ENCODE measurements at regions not wholly inside any gene's neighbourhood (a gene's known extent, or its start where the extent isn't known, plus 50 kb on each side); places are given as distances from the start of the nearest gene placed in this dataset.

DNA sequence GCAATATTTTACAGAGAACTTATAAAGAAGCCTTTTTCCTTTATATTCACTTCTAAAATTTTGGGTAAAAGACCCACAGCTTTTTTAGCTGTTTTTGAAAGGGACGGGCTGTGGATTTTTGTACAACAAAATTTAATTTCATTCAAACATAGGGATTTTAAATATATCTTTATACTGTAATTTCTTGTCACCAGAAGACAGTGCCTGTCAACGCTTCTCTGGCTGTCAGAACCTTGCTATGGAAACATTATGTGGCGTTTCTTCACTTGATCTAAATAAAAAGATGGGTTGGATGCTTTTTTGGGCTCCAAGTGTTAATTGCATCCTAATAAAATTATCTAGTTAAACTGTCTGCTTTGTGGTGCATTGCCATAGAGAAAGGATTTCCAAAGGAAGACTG lies 635.6 kb upstream of the ALCAM start:
- ATAC-seq (no peak), DNase-seq (no peak)
- no peaks in the 10 kb centered on the region for H3K36me3 Mint-ChIP-seq (ENCODE audit: low read depth)
- H3K27ac Mint-ChIP-seq: no peak overlapping the region
- intact Hi-C loops (cut with DNase I, micrococcal nuclease): no loop called here
- CTCF ChIA-PET: interaction anchor here (0.7 kb wide), 1 partner anchor 1265 kb away, joined by 4 read pairs; no protein-coding TSS in a partner anchor
- no peak overlapping the region for H3K4me3 Mint-ChIP-seq
- H3K27me3 Mint-ChIP-seq: no peaks in the 10 kb centered on the region
- H3K9me3 Mint-ChIP-seq (ENCODE audit: low read depth): no peaks in the 10 kb centered on the region
- no peaks in the 10 kb centered on the region for H3K4me1 Mint-ChIP-seq
- POLR2A ChIA-PET: no interaction called here

DNA sequence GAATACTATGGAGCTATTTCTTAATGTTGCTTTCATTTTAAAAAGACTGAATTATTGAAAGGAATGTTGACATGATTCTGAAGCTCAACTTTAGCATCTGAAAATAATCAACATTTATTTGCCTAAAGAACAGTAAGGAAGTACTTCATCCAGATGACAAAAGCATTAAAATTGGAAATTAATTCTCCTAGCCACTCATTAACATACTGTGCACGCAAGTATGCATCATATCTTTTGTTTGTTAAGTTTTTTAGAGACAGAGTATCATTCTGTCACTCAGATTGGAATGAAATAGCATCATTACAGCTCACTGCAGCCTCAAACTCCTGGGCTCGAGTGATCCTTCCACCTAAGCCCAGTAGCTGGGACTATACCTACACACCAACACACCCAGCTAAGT lies 632.1 kb upstream of the ALCAM start:
- no peaks in the 10 kb centered on the region for H3K36me3 Mint-ChIP-seq (ENCODE audit: low read depth)
- ATAC-seq: no peak
- H3K9me3 Mint-ChIP-seq (ENCODE audit: low read depth): no peaks in the 10 kb centered on the region
- H3K27ac Mint-ChIP-seq: no peak overlapping the region
- ChIA-PET POLR2A (no interaction called here), CTCF (interaction anchor here (1.0 kb wide), 1 partner anchor 9 kb away, joined by 3 read pairs; no protein-coding TSS in a partner anchor)
- intact Hi-C loops (cut with DNase I, micrococcal nuclease): no loop called here
- no peaks in the 10 kb centered on the region for H3K4me1 Mint-ChIP-seq
- DNase-seq: no peak
- H3K4me3 Mint-ChIP-seq: no peak overlapping the region
- H3K27me3 Mint-ChIP-seq: no peaks in the 10 kb centered on the region

DNA sequence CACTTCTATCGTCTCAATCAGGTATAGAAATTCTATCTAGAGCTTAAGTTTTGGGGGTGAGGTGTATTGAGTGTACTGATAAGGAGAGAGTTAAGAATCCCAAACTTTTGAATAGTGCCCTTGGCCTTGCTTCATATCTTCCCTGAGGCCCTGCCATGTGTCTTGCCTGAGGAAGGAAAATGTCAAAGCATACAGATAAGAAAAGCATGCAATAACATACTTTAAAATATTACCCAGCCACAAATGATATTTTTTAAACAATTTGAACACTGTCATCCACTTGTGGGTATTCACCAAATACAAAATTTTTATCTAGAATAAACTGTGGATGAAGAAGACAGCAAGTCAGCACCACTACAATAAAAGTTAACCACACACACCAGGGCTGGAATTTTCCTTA lies 631.0 kb upstream of the ALCAM start:
- Mint-ChIP-seq H3K36me3 (ENCODE audit: low read depth) (no peaks in the 10 kb centered on the region), H3K27ac (no peak overlapping the region), H3K4me1 (no peaks in the 10 kb centered on the region), H3K27me3 (no peaks in the 10 kb centered on the region), H3K4me3 (no peak overlapping the region), H3K9me3 (ENCODE audit: low read depth) (no peaks in the 10 kb centered on the region)
- ChIA-PET CTCF (no interaction called here), POLR2A (no interaction called here)
- DNase-seq: no peak
- no peak for ATAC-seq
- intact Hi-C loops (cut with DNase I, micrococcal nuclease): no loop called here

DNA sequence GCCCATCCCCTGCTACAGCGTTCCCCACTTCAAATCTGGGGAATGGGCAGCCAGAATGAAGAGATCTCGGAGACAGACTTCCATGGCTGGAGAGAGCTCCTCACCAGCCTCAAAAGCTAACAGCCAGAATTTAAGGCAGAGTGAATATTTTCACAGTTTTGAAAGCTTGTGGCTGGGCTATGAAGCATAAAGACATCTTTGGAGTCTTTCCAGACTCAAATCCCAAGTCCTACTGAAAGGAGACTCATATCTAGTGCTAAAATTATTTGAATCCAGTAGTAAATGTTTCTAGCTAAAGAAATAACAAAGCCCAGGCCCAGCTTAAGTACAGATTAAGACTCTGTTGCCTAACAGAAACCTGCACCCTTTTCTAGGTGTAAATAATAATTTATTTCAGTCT lies 628.4 kb upstream of the ALCAM start:
- Mint-ChIP-seq H3K9me3 (ENCODE audit: low read depth) (no peaks in the 10 kb centered on the region), H3K4me1 (no peaks in the 10 kb centered on the region), H3K4me3 (no peak overlapping the region), H3K27me3 (no peaks in the 10 kb centered on the region), H3K27ac (no peak overlapping the region), H3K36me3 (ENCODE audit: low read depth) (no peaks in the 10 kb centered on the region)
- ChIA-PET POLR2A (no interaction called here), CTCF (no interaction called here)
- ATAC-seq (no peak), DNase-seq (no peak)
- intact Hi-C loops (cut with DNase I, micrococcal nuclease): no loop called here

DNA sequence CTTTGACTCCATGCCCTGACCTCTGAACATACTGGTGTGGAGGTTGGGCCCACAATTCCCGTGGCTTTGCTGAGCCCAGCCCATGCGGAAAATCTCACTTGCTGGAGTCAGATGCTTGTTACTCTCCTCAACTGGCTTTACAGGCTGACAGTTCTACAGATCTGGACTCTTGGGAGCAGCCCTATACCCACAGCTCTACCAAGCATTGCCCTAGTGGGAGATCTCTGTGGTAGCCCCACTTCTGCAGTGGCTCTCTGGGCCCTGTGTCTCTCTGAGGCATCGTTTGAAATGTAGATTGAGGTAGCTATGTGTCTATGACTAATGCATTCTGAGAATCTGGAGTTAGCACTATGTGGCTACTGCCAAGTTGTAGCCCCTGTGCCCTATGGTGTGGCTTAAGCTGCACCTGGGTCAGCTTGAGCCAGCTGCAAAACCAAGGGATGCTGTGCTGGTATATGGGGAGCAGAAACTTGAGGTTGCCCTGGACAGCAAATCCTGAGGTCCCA lies 625.8 kb upstream of the ALCAM start:
- CTCF ChIA-PET: no interaction called here
- no peak for DNase-seq
- H3K4me1 Mint-ChIP-seq: no peaks in the 10 kb centered on the region
- POLR2A ChIA-PET: no interaction called here
- no peaks in the 10 kb centered on the region for H3K27me3 Mint-ChIP-seq
- no peak for ATAC-seq
- H3K27ac Mint-ChIP-seq: no peak overlapping the region
- intact Hi-C loops (cut with DNase I, micrococcal nuclease): no loop called here
- no peaks in the 10 kb centered on the region for H3K36me3 Mint-ChIP-seq (ENCODE audit: low read depth)
- H3K4me3 Mint-ChIP-seq: no peak overlapping the region
- no peaks in the 10 kb centered on the region for H3K9me3 Mint-ChIP-seq (ENCODE audit: low read depth)

DNA sequence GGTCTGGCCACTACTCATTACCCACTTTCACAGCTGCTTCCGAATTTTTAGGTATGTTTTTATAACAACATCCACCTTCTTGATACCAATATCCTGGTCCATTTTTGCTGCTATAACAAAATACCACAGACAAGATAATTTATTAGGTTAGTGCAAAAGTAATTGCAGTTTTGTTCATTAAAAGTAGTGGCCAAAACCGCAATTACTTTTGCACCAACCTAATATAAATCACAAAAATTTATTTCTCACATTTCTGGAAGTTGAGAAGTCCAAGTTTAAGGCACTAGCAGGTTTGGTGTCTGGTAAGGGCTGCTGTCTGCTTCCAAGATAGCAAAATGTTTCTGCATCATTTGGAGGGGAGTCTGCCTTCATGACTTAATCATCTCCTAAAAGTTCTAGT lies 624.7 kb upstream of the ALCAM start:
- H3K27ac Mint-ChIP-seq: no peak overlapping the region
- no peaks in the 10 kb centered on the region for H3K4me1 Mint-ChIP-seq
- H3K27me3 Mint-ChIP-seq: no peaks in the 10 kb centered on the region
- H3K9me3 Mint-ChIP-seq (ENCODE audit: low read depth): no peaks in the 10 kb centered on the region
- ChIA-PET POLR2A (no interaction called here), CTCF (no interaction called here)
- intact Hi-C loops (cut with DNase I, micrococcal nuclease): no loop called here
- no peak for ATAC-seq
- H3K36me3 Mint-ChIP-seq (ENCODE audit: low read depth): no peaks in the 10 kb centered on the region
- no peak overlapping the region for H3K4me3 Mint-ChIP-seq
- no peak for DNase-seq

DNA sequence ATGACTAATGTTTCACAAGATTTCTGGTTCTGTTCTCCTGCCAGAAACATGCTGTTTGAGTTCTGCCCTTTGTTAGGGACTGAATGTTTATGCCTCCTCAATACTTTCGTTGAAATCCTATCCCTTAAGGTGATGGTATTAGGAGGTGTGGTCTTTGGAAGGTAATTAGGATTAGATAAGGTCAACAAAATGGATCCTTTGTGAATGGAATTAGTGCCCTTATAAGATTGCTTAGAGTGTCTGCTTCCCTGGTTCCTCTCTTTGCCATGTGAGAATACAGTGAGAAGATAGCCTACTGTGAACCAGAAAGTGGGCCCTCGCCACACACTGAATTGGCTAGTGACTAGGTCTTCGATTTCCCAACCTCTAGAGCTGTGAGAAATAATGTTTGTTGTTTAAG lies 621.4 kb upstream of the ALCAM start:
- CTCF ChIA-PET: interaction anchor here (0.7 kb wide), 1 partner anchor 366 kb away, joined by 3 read pairs; no protein-coding TSS in a partner anchor
- H3K4me3 Mint-ChIP-seq: no peak overlapping the region
- DNase-seq (no peak), ATAC-seq (no peak)
- H3K27me3 Mint-ChIP-seq: no peaks in the 10 kb centered on the region
- H3K4me1 Mint-ChIP-seq: no peaks in the 10 kb centered on the region
- no peaks in the 10 kb centered on the region for H3K36me3 Mint-ChIP-seq (ENCODE audit: low read depth)
- POLR2A ChIA-PET: no interaction called here
- no peaks in the 10 kb centered on the region for H3K9me3 Mint-ChIP-seq (ENCODE audit: low read depth)
- intact Hi-C loops (cut with DNase I, micrococcal nuclease): no loop called here
- no peak overlapping the region for H3K27ac Mint-ChIP-seq

DNA sequence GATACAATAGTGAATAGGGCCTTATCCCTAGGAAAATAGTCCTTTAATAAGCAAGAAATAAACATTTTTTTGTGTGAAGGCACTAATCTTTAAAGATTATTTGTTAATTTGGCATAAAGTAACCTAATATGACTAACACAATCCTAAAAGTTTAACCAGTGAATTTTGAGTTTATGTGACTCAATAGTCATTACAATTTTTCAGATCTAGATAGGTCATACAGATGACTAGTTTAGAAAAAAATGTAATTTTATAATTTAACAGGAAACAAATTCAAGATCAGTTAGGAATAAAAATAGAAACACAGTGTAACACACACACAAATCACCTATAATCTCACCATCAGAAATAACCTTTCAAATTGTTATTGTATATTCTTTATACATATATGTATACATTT lies 620.7 kb upstream of the ALCAM start:
- no peaks in the 10 kb centered on the region for H3K27me3 Mint-ChIP-seq
- no peaks in the 10 kb centered on the region for H3K9me3 Mint-ChIP-seq (ENCODE audit: low read depth)
- DNase-seq (no peak), ATAC-seq (no peak)
- H3K4me3 Mint-ChIP-seq: no peak overlapping the region
- no peaks in the 10 kb centered on the region for H3K36me3 Mint-ChIP-seq (ENCODE audit: low read depth)
- intact Hi-C loops (cut with DNase I, micrococcal nuclease): no loop called here
- POLR2A ChIA-PET: no interaction called here
- H3K4me1 Mint-ChIP-seq: no peaks in the 10 kb centered on the region
- H3K27ac Mint-ChIP-seq: no peak overlapping the region
- CTCF ChIA-PET: no interaction called here

DNA sequence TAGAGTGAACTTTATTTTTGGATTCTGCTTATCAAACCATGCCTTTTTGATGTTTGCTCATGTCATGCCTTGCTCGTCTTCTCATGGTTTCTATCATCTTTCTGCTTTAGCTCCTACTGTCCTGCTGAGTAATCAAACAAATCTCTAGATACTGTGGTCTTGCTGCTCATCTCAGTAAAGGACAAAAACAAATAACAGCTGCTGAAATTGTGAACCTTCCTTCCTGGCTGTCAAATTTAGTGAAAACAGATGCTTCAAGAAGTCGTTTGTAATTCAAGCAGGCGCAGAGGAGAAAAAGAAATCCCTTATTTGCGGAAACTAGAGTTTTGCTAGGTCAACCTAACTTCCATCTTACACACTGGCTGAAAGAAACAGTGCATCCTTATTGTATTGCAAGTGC lies 616.1 kb upstream of the ALCAM start:
- intact Hi-C loops (cut with DNase I, micrococcal nuclease): no loop called here
- ATAC-seq (no peak), DNase-seq (no peak)
- CTCF ChIA-PET: no interaction called here
- no peaks in the 10 kb centered on the region for H3K27me3 Mint-ChIP-seq
- H3K36me3 Mint-ChIP-seq (ENCODE audit: low read depth): no peaks in the 10 kb centered on the region
- peaks cover 2% of the 10 kb centered on the region for H3K9me3 Mint-ChIP-seq (ENCODE audit: low read depth)
- POLR2A ChIA-PET: no interaction called here
- no peak overlapping the region for H3K4me3 Mint-ChIP-seq
- no peak overlapping the region for H3K27ac Mint-ChIP-seq
- no peaks in the 10 kb centered on the region for H3K4me1 Mint-ChIP-seq

DNA sequence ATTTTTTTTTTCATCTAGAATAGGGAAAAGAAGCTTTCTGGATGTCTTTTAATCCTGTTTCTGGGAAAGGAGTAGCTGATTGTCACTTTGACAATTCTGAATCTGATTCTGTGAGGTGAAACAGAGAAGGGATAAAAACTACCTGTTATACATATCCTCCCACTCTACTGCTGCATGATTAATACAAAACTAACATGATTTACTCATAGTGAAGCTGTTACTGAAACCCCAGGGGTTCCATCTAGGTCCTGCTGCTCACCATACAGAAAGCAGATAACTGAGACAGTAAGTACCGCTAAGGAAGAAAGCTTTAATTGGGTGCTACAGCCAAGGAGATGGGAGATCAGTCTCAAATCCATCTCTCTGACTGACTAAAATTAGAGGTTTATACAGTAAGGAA lies 610.9 kb upstream of the ALCAM start:
- peaks cover 6% of the 10 kb centered on the region for H3K9me3 Mint-ChIP-seq (ENCODE audit: low read depth)
- ATAC-seq: no peak
- intact Hi-C loops (cut with DNase I, micrococcal nuclease): no loop called here

DNA sequence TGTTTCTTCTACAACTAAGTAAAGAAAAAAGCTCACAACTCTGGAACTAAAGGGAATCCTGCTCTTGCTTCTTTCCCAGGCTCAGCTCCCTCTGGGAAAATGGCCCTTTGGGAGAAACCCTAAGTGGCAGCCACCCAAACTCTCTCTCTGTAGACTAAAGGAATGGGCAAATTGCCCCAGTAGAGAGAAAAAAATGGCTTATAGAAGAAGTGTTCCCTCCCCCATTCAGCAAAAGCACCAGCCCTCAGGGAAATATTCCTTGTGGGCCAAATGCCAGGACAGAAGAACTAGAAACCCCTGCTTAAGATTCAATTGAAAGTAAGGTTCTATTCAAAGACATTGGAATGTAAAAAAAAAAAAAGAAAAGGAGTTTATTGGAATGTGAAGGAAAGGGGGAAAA lies 603.7 kb upstream of the ALCAM start:
- ChIA-PET CTCF (interaction anchor here (0.7 kb wide), 1 partner anchor 128 kb away, joined by 3 read pairs; no protein-coding TSS in a partner anchor), POLR2A (no interaction called here)
- DNase-seq (no peak), ATAC-seq (no peak)
- no peaks in the 10 kb centered on the region for H3K27me3 Mint-ChIP-seq
- intact Hi-C loops (cut with DNase I, micrococcal nuclease): no loop called here
- no peak overlapping the region for H3K4me3 Mint-ChIP-seq
- no peaks in the 10 kb centered on the region for H3K4me1 Mint-ChIP-seq
- H3K27ac Mint-ChIP-seq: no peak overlapping the region
- H3K9me3 Mint-ChIP-seq (ENCODE audit: low read depth): no peaks in the 10 kb centered on the region
- H3K36me3 Mint-ChIP-seq (ENCODE audit: low read depth): no peaks in the 10 kb centered on the region

More for the DNA sequence above, 610.9 kb upstream of the ALCAM start:
- Mint-ChIP-seq H3K27me3 (no peaks in the 10 kb centered on the region), H3K27ac (no peak overlapping the region), H3K4me3 (no peak overlapping the region), H3K4me1 (no peaks in the 10 kb centered on the region), H3K36me3 (ENCODE audit: low read depth) (no peaks in the 10 kb centered on the region)
- POLR2A ChIA-PET: no interaction called here
- no peak for DNase-seq
- CTCF ChIA-PET: no interaction called here

DNA sequence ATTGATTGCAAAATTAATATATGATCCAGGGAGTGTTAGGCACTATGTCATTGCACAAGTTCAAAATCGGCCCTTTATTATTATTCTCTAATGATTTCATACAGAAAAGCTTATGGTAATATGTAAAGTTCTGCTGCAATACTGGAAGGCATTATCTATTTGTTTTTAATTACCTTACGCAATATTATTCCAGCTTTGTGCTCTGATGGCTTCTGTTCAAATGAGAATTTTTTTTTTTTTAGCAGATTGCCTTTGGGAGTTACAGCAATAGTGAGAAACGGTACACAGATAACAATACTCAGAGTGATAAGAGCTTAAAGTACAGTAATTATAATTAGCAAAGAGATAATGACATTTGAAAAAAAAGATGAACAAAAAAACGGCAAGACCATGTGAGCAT lies 602.2 kb upstream of the ALCAM start:
- Mint-ChIP-seq H3K27me3 (no peaks in the 10 kb centered on the region), H3K36me3 (ENCODE audit: low read depth) (no peaks in the 10 kb centered on the region), H3K4me1 (no peaks in the 10 kb centered on the region), H3K27ac (no peak overlapping the region), H3K9me3 (ENCODE audit: low read depth) (no peaks in the 10 kb centered on the region), H3K4me3 (no peak overlapping the region)
- DNase-seq (no peak), ATAC-seq (no peak)
- CTCF ChIA-PET: interaction anchor here (0.9 kb wide), 1 partner anchor 8 kb away, joined by 4 read pairs; no protein-coding TSS in a partner anchor
- intact Hi-C loops (cut with DNase I, micrococcal nuclease): no loop called here
- POLR2A ChIA-PET: no interaction called here

DNA sequence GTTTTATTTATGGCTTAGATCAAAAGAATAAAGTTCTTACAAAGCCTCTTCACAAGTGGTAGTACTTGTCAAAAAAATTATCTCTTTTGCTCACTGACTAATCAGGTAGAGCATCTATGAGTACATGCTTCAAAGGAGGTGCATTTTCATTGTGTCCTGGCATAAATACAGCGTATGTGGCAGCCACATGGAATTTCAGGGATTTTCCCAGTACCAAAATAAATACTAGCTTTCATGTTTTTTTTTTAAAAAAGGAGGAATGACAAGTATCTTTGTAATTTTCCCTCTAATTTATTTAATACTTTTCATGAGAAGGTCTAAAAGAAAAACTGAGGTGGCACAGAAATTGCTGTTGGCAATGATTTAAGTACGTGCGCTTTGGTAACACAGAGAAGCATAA lies 597.8 kb upstream of the ALCAM start:
- POLR2A ChIA-PET: interaction anchor here (0.6 kb wide), 1 partner anchor 354 kb away, joined by 4 read pairs; no protein-coding TSS in a partner anchor
- ATAC-seq (no peak), DNase-seq (no peak)
- H3K9me3 Mint-ChIP-seq (ENCODE audit: low read depth): no peaks in the 10 kb centered on the region
- H3K36me3 Mint-ChIP-seq (ENCODE audit: low read depth): no peaks in the 10 kb centered on the region
- no peak overlapping the region for H3K4me3 Mint-ChIP-seq
- H3K4me1 Mint-ChIP-seq: no peaks in the 10 kb centered on the region
- H3K27ac Mint-ChIP-seq: no peak overlapping the region
- no peaks in the 10 kb centered on the region for H3K27me3 Mint-ChIP-seq
- intact Hi-C loops (cut with DNase I, micrococcal nuclease): no loop called here
- CTCF ChIA-PET: no interaction called here
